A549 (cell line): ENCODE measurements at regions not wholly inside any gene's neighbourhood (a gene's known extent, or its start where the extent isn't known, plus 50 kb on each side); places are given as distances from the start of the nearest gene placed in this dataset.

Experiments
- ATAC-seq, 2 experiments: fragments of 200-7000 bp in 1 of 2; fragments of >200 bp in 1 of 2; cut with Nextera tagmentation in 1 of 2; cut with Tn5 transposase in 1 of 2; 3 replicates each; pipeline versions ENCODE4 v1.8.0 to v1.9.1; 2018 to 2020; ENCODE audit warnings: mild to moderate bottlenecking in 1 of 2, moderate library complexity in 1 of 2
- CTCF ChIA-PET: fragments of 300-600 bp; sonication (Branson Sonifier 250); formaldehyde crosslinking; extraction: SDS; loops from one replicate; lab custom pipeline; 2021; ENCODE audit warnings: antibody characterized with exemption, inconsistent platforms; lab: Yijun Ruan, JAX
- POLR2A ChIA-PET: fragments of 350-600 bp; formaldehyde crosslinking; extraction: SDS; loops from one replicate; lab custom pipeline; 2021; ENCODE audit warnings: antibody characterized with exemption, inconsistent platforms; lab: Yijun Ruan, JAX
- DNase-seq, 2 experiments: peaks; one replicate each; pipeline versions ENCODE4 v3.0.0 to v3.0.0-alpha.2; 2011 to 2016; ENCODE audit warnings: low read depth in 1 of 2, low spot score in 1 of 2
- FAIRE-seq: peaks from 2 replicates; lab custom pipeline; 2011; peaks lifted over from hg19 to GRCh38; lab: Jason Lieb, UNC
- H3K27ac ChIP-seq, 2 experiments: fragments of >200 bp; sonication (Bioruptor Twin); formaldehyde crosslinking; 3 replicates each; pipeline ENCODE4 v1.5.1; 2016 to 2017
- H3K4me1 ChIP-seq: fragments of >200 bp; sonication (Bioruptor Twin); formaldehyde crosslinking; 3 replicates; pipeline ENCODE4 v1.6.1; 2016
- H3K4me2 ChIP-seq: fragments of >200 bp; sonication (Bioruptor Twin); formaldehyde crosslinking; 3 replicates; pipeline ENCODE4 v1.6.1; 2016
- H3K4me3 ChIP-seq: fragments of >200 bp; sonication (Bioruptor Twin); formaldehyde crosslinking; 3 replicates; pipeline ENCODE4 v1.5.1; 2016
- H3K9me3 ChIP-seq: fragments of >200 bp; sonication (Bioruptor Twin); formaldehyde crosslinking; 3 replicates; pipeline ENCODE4 v1.6.1; 2016
- BCL3 ChIP-seq: fragments of >200 bp; sonication (Bioruptor Twin); formaldehyde crosslinking; IDR thresholded peaks from 3 replicates; pipeline ENCODE4 v1.6.1; 2016
- CEBPB ChIP-seq, 2 experiments: fragments of >200 bp in 1 of 2; sonication (Bioruptor Twin) in 1 of 2; formaldehyde crosslinking in 1 of 2; IDR thresholded peaks; 2 replicates each; pipeline ENCODE4 v1.6.1; 2012 to 2016
- E2F6 ChIP-seq: IDR thresholded peaks from 2 replicates; pipeline ENCODE4 v1.6.1; 2012; ENCODE audit warnings: low read depth, borderline replicate concordance
- EHF ChIP-seq: fragments of 250-450 bp; sonication (Bioruptor Pico); IDR thresholded peaks from 2 replicates; pipeline ENCODE4 v1.5.0; 2020; ENCODE audit warnings: mild to moderate bottlenecking
- EHMT2 ChIP-seq: fragments of 200-600 bp; sonication (generic); IDR thresholded peaks from 2 replicates; pipeline ENCODE4 v1.6.1; 2016; ENCODE audit warnings: antibody characterized with exemption, low read depth, mild to moderate bottlenecking, moderate library complexity
- ELK1 ChIP-seq: fragments of 150-350 bp; IDR thresholded peaks from 2 replicates; pipeline ENCODE4 v1.6.1; 2014; ENCODE audit warnings: low read depth, mild to moderate bottlenecking, low read length
- EP300 ChIP-seq, 2 experiments: fragments of >200 bp; sonication (Bioruptor Twin); formaldehyde crosslinking; IDR thresholded peaks; 2 replicates in 1 of 2; 3 replicates in 1 of 2; pipeline ENCODE4 v1.6.1; 2016 to 2017
- ESRRA ChIP-seq: fragments of 150-350 bp; IDR thresholded peaks from 2 replicates; pipeline ENCODE4 v1.6.1; 2014; ENCODE audit warnings: mild to moderate bottlenecking, low read length, borderline replicate concordance
- GATA3 ChIP-seq: IDR thresholded peaks from 2 replicates; pipeline ENCODE4 v1.6.1; 2012; ENCODE audit warnings: borderline replicate concordance
- HDAC2 ChIP-seq: fragments of 200-600 bp; sonication (generic); IDR thresholded peaks from 2 replicates; pipeline ENCODE4 v1.6.1; 2016
- HEYL ChIP-seq: fragments of 250-450 bp; sonication (Bioruptor Pico); IDR thresholded peaks from 2 replicates; pipeline ENCODE4 v1.8.0; 2021; ENCODE audit warnings: mild to moderate bottlenecking, moderate library complexity
- HMGXB4 ChIP-seq: fragments of 250-450 bp; sonication (Bioruptor Pico); IDR thresholded peaks from 2 replicates; pipeline ENCODE4 v1.5.0; 2021; ENCODE audit warnings: mild to moderate bottlenecking, moderate library complexity, borderline replicate concordance
- JUN ChIP-seq, 2 experiments: fragments of >200 bp; sonication (Bioruptor Twin); formaldehyde crosslinking; IDR thresholded peaks; 2 replicates in 1 of 2; 3 replicates in 1 of 2; pipeline ENCODE4 v1.6.1; 2016 to 2017
- KDM1A ChIP-seq: fragments of 200-600 bp; sonication (generic); IDR thresholded peaks from 2 replicates; pipeline ENCODE4 v1.6.1; 2016; ENCODE audit warnings: low read depth, mild to moderate bottlenecking
- MAFK ChIP-seq: fragments of 450-650 bp; IDR thresholded peaks from 2 replicates; pipeline ENCODE4 v1.6.1; 2014; ENCODE audit not compliant: partially characterized antibody
- MYC ChIP-seq: IDR thresholded peaks from 2 replicates; pipeline ENCODE4 v1.6.1; 2012; ENCODE audit warnings: mild to moderate bottlenecking, inconsistent platforms, low read length, improper control_type of control experiment, borderline replicate concordance
- POLR2AphosphoS2 ChIP-seq: conservative IDR thresholded peaks from 2 replicates; pipeline ENCODE4 v1.6.1; 2012; ENCODE audit warnings: low read length, improper control_type of control experiment, inconsistent platforms
- RARB ChIP-seq: fragments of 250-450 bp; sonication (Bioruptor Pico); IDR thresholded peaks from 2 replicates; pipeline ENCODE4 v1.8.0; 2021; ENCODE audit warnings: mild to moderate bottlenecking, moderate library complexity
- RCOR1 ChIP-seq: fragments of 150-350 bp; IDR thresholded peaks from 2 replicates; pipeline ENCODE4 v1.6.1; 2014; ENCODE audit warnings: antibody characterized with exemption, low read length, low read depth
- REST ChIP-seq: fragments of 200-600 bp; sonication (generic); IDR thresholded peaks from 2 replicates; pipeline ENCODE4 v1.6.1; 2016; ENCODE audit warnings: antibody characterized with exemption, mild to moderate bottlenecking, moderate library complexity
- RFX5 ChIP-seq: fragments of 450-650 bp; IDR thresholded peaks from 2 replicates; pipeline ENCODE4 v1.7.1; 2014; ENCODE audit warnings: antibody characterized with exemption, mild to moderate bottlenecking, moderate library complexity
- SREBF2 ChIP-seq: fragments of 450-650 bp; IDR thresholded peaks from 2 replicates; pipeline ENCODE4 v1.6.1; 2014; ENCODE audit warnings: mild to moderate bottlenecking, moderate library complexity
- TFCP2L1 ChIP-seq: fragments of 250-450 bp; sonication (Bioruptor Pico); IDR thresholded peaks from 2 replicates; pipeline ENCODE4 v1.5.0; 2021; ENCODE audit warnings: mild to moderate bottlenecking
- TP53 ChIP-seq: fragments of 250-450 bp; sonication (Bioruptor Pico); IDR thresholded peaks from 2 replicates; pipeline ENCODE4 v1.5.0; 2021; ENCODE audit warnings: mild to moderate bottlenecking, moderate library complexity
- ZC3H11A ChIP-seq: fragments of 450-650 bp; IDR thresholded peaks from 2 replicates; pipeline ENCODE4 v1.6.1; 2014; ENCODE audit warnings: antibody characterized with exemption, mild to moderate bottlenecking
- ZFP36 ChIP-seq: fragments of 450-650 bp; IDR thresholded peaks from 2 replicates; pipeline ENCODE4 v1.6.1; 2014; ENCODE audit warnings: borderline replicate concordance; ENCODE audit not compliant: partially characterized antibody
- ZNF302 ChIP-seq: fragments of 250-450 bp; sonication (Bioruptor Pico); IDR thresholded peaks from 2 replicates; pipeline ENCODE4 v1.9.0; 2021; ENCODE audit warnings: inconsistent platforms, mild to moderate bottlenecking, moderate library complexity
- ZSCAN20 ChIP-seq: fragments of 250-450 bp; sonication (Bioruptor Pico); IDR thresholded peaks from 2 replicates; pipeline ENCODE4 v1.8.0; 2022; ENCODE audit warnings: mild to moderate bottlenecking, moderate library complexity
- WGBS: methylation state at CpG from one replicate; pipeline ENCODE4 v1.1.6; 2017; ENCODE audit errors: missing lambda C conversion rate; 5-methylcytosine and 5-hydroxymethylcytosine counted together
- TF ChIP-seq, protein P1 (sequence below): IDR thresholded peaks from 2 replicates; pipeline ENCODE4 v1.6.1; 2012

DNA sequence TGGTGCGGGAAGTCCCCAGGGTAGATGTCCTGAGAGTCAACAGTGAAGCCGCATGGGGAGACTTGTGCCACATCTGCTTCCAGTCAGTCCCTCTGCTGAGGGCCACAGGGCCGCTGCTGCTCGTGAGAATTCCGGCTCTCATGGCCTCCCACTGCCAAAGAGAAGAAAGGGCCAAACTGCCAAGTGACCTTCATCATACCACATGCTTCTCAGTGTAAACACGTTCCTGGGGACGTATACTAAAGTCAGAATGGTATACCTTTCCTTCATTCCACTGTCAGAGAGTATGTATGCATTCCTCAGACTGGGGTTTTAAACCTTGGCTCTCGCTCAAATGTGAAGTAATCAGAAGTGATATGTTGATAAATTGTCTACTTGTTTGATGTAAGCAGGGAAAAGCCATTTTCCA, 52.8 kb upstream of the SEC61G start (continued):
- no peak for TF ChIP-seq MYC
- TF ChIP-seq TP53: no peak
- no peak for TF ChIP-seq ZFP36
- TF ChIP-seq ZSCAN20 (CRISPR knock-in tag): no peak
- no peak for TF ChIP-seq RFX5
- TF ChIP-seq HEYL (CRISPR knock-in tag): no peak
- TF ChIP-seq ZC3H11A: no peak
- no peak for TF ChIP-seq TFCP2L1 (CRISPR knock-in tag)
- no peak for TF ChIP-seq BCL3
- no peak for TF ChIP-seq CEBPB (IDR thresholded peaks at IDR 0.05)
- TF ChIP-seq E2F6: no peak
- TF ChIP-seq KDM1A: no peak

GRCh38 chr7:54812756-54813322, 53.8 kb upstream of the SEC61G start:
- POLR2A ChIA-PET: no interaction called here
- no peak overlapping the region; the same call in 2 of the 3 replicates for H3K4me2 ChIP-seq
- TF ChIP-seq ESRRA: no peak
- TF ChIP-seq POLR2AphosphoS2: no peak
- no peak for TF ChIP-seq ZNF302 (CRISPR knock-in tag)
- TF ChIP-seq EHMT2: no peak
- TF ChIP-seq HMGXB4: no peak
- no peak for TF ChIP-seq EHF (CRISPR knock-in tag)
- no peak for TF ChIP-seq HDAC2
- no peak for TF ChIP-seq SREBF2
- TF ChIP-seq REST: no peak
- TF ChIP-seq GATA3: no peak
- no peak for TF ChIP-seq EP300 (IDR thresholded peaks at IDR 0.05)
- TF ChIP-seq JUN (IDR thresholded peaks at IDR 0.05): no peak
- TF ChIP-seq RCOR1: no peak
- TF ChIP-seq ELK1: no peak
- no peak for TF ChIP-seq MAFK
- TF ChIP-seq, protein P1, sequence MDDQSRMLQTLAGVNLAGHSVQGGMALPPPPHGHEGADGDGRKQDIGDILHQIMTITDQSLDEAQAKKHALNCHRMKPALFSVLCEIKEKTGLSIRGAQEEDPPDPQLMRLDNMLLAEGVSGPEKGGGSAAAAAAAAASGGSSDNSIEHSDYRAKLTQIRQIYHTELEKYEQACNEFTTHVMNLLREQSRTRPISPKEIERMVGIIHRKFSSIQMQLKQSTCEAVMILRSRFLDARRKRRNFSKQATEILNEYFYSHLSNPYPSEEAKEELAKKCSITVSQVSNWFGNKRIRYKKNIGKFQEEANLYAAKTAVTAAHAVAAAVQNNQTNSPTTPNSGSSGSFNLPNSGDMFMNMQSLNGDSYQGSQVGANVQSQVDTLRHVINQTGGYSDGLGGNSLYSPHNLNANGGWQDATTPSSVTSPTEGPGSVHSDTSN: no peak
- no peak for TF ChIP-seq RARB
- TF ChIP-seq, all 56 proteins: peak for 0
- H3K4me1 ChIP-seq: peaks cover 36% of the 10 kb centered on the region
- 90% methylated on average over 4 of the region's 4 CpGs for WGBS
- no peak overlapping the region for H3K4me3 ChIP-seq
- ATAC-seq (peak; percentile 43 to 49; a peak in 4 of 6 replicates), DNase-seq (no peak), FAIRE-seq (no peak)
- H3K27ac ChIP-seq: peak overlapping the region in 1 of 2 experiments; percentile 35; a peak in 3 of 6 replicates
- CTCF ChIA-PET: interaction anchor here (1.0 to 1.5 kb wide), 6 partner anchors 12 to 243 kb away, joined by 3 to 5 read pairs (median 4); no protein-coding TSS in a partner anchor
- no peaks in the 10 kb centered on the region for H3K9me3 ChIP-seq
